GM18508 (cell line): ENCODE measurements at regions not wholly inside any gene's neighbourhood (a gene's known extent, or its start where the extent isn't known, plus 50 kb on each side); places are given as distances from the start of the nearest gene placed in this dataset.

Experiments
- ATAC-seq: cut with Tn5 transposase; IDR thresholded peaks from one replicate; pipeline ENCODE4 v1.9.1; 2021; ENCODE audit warnings: moderate number of reproducible peaks; ENCODE audit not compliant: insufficient read depth, unreplicated experiment

DNA sequence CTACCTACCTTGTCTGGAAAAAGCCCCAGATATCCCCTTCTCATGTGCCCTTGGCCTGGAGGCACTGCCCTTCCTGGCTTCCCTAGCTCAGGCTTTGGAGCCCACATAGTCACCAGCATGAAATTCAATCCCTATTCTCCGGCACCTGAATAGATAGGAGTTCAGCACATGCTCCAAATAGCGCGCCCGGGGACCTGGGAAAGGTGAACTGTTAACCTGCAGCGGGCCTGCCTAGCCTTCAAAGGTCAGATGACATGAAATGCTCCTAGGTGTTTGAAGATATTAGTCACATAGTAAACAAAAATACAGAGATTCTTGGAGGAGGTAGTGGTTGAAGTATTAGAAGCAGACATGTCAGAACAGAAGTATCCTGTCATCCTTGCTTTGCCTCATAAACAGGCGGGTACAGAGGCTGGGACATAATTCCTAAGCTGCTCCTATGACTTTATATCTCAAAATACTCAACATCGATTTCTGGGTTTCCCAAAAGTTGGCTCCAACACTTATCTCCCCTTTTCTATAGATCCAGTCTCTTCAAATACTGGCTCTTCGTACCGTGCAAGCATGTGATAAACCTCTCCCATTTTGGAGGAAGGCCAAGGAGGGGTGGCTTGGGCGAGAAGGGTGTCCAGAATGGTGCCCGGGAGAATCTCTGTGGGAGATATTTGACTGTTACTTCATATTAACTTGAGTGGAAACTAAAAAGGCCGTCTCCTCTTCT is 88.0 kb upstream of the ANKH start:
- ATAC-seq: no peak

DNA sequence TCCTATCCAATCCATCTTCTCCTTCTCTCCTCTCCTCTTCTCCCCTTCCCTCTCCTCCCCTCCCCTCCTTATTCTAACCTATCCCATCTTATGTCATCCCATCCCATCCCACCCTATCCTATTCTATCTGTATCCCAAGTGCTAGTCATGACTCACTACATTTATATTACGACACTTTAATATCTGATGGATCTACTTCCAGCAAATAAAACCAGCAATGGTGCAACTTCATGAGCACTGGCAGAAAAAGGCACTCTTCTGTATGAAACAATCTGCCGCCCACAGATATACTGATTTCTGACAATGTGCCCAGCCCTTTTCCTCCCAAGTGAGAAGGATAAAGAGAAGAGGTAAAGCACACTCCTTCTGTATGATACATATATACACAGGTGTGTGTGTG is 86.6 kb upstream of the ANKH start:
- ATAC-seq: no peak

DNA sequence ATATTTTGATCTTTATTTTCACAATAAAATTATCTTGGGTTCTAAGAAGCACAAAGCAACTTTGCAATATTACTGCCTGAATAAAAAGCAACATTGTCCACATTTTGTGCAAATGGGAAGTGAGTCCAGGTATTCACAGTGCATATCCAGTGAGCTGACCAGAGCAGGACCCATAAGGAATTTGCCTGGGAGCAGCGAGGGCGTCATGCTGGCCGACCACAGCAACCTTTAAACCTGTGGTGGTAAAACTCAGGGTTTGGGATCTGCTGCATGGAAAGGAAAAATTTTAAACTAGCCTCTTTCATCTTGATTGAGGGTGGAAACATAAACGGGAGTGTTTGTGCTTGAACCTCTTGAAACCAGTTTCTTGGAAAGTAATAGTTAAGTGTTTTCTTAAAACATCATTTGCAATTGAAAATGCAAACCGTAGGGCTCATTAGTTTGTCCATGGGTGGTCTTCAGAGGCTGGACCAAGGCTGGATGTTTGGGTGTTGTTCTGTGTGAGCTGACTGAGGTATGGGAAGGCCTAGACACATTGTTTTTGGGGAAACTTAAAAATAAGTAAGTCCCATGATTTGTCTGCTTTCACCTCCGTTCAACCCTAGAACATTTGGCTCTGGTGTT is 85.0 kb upstream of the ANKH start:
- no peak for ATAC-seq

DNA sequence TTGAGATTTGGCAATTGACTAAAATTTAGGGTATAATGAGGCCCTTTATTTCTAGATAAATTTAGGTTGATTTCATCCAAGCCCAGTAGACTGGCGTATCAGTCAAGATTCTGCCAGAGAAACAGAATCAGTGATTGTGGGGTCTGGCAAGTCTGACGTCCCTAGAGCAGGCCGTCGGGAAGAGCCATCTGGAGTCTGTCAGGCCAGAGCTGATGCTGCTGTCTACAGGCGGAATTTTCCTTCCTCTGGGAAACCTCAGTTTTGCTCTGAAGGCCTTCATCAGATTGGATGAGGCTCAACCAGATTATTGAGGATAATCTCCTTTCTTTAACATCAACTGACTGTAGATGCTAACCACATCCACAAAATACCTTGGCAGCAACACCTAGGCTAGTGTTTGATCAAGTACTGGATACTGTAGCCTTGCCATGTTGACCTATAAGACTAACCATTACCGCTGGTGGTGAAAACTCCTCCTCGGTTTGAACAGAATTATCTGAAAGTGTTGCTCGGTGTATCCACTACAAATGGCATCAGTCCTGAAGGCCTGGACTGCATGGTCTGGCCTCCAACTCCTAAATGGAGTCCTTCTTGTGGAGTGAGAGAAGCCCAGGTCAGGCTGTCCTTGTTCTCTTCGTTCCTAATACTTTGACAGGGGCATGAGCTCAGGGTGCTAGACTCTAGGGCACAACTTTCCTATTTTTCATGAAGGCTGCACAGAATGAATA is 83.2 kb upstream of the ANKH start:
- no peak for ATAC-seq

DNA sequence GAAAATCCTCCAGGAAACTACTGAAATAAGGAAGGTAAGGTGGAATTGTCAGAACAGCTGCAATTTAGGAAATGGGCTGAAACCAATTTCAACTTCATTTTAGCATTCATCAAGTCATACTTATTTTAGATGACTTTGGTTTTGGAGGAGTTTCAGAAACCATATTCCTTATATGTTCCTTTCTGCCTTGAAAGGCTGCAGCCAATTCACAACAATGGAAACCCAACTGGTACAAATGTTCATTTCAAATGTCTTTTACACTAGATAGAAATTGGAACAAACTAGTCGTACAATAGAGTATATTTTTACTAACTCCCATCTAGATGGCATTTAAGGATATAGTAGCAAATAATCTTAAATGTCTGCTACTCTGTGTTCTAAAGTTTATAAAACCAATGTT is 82.6 kb upstream of the ANKH start:
- no peak for ATAC-seq

DNA sequence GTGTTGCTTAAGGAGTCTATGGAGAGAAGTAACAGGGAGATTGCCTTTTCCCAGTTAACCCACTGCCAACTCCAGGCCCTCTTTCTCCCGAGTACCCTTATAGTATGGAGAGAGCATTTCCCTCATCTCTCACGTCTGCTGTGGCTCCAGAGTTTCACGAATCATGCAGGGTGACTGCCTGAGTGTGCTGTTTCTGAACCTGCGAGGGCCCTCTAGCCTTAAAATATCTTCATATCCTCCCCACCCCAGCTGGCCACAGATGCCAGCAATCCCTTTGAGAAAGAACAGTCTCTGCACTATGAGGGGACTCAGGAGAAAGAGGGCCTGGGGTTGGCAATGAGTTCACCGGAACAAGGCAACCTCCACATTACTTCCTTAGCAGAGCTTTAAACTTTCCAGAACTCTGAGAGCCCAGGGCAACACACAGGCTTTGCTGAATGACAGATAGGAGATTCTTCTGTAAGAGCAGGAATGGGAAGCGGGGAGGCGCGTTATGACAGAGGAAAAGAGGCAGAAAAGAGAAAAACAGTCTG is 81.6 kb upstream of the ANKH start:
- no peak for ATAC-seq

DNA sequence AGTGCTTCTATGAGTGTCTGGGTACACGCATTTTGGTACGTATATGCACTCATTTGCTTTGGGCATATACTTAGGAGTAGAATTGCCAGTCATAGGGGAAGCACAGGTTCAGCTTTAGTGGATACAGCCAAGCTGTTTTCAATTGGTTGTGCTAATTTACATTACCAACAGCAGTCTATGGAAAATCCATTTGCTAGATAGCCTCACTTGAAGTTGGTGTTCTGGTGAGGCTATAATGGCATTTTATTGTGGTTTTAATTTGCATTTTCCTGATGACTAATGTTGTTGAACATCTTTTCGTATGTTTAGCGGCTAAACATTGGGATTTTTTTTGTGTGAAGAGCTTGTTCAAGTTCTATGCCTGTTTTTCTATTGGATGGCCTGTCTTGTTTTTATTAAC is 76.8 kb upstream of the ANKH start:
- no peak for ATAC-seq

DNA sequence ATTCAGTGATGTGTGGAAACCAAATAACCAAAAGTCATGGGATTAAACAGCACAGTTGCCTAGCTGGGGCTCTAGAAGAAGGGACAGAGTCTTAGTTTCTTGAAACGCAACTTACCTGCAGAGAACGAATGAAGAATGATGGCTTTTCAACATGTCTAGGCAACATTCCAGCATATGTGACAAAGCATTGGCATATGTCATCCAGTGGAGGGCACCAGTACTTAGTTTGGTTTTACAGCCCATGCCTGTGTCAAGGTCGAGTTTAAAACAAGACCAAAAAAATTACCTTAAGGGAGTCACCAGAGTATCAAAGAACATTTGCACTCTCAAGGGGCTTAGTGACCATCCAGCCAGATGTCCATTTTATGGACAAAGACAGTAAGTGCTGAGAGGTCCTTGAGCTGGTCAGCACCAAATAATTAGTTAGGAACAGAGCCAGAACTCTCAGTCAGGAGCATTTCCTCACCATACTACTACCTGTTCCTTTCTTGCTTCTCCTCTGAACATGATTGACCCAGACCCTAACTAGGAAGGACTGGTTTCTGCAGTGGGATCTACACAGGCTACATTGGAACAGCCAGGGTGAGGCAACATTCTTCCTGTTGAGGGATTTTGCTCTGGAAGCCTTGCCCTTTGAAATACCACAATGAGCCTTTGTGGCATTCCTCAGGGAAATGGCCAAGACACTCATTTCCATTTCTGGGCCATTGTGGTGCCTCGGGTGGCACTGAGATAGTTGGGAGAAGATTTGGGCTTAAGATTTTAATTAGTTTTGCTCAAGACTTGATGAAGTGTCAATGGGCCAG is 75.4 kb upstream of the ANKH start:
- peak; percentile 69 for ATAC-seq

DNA sequence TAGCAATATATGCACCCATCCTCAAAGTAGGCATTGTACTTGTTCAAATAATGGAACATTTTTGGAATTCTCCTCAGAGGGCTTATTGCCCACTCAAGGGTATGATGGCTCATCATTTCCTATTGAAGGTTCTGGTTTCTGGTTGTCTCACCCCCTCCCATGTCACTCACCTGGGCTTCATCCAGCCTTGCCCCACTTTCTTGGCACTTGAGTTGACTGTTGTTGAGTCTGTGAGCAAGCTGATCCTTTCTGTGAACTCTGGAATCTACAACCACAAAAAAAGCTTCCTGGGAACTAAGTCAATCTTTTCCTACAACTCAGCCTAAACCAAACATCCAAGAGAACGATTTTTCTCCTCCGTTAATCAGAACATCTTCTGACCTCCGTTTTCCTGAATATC is 73.9 kb upstream of the ANKH start:
- no peak for ATAC-seq

DNA sequence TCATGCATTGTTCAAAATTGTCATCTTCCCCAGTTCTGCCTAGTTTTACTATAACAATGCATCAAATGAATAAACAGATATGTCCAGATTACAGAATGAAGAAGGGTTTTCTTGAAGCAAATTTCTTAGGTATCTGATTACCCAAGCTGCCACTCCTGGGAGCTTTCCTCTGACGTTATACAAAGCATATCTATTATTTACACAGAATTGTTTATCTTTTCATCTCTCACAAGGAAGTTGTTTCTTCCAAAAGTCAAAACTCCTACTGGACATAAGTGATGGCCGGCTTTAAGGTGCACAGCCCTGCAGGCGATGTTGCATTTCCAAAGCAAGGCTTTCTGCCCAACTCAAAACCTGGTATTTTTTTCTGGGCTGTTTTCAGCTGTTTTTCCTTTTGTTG is 73.4 kb upstream of the ANKH start:
- ATAC-seq: no peak

DNA sequence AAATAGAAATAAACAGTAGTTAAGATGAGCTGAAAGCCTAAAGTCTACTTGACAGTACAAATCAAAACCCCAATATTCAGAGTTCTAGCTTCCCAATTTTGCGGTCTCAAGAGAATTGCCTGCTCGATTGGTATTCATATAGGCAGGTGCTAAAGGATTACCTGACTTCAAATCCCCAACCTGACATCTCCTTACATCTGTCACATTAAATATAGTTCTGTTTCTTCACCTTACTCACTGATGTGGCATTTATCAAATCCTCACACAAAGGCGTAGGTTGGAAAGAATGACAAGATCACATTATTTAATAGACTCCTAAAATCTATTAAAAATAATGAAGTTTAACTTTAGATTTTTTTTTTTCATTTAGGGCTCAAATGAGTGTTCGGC is 72.8 kb upstream of the ANKH start:
- no peak for ATAC-seq

DNA sequence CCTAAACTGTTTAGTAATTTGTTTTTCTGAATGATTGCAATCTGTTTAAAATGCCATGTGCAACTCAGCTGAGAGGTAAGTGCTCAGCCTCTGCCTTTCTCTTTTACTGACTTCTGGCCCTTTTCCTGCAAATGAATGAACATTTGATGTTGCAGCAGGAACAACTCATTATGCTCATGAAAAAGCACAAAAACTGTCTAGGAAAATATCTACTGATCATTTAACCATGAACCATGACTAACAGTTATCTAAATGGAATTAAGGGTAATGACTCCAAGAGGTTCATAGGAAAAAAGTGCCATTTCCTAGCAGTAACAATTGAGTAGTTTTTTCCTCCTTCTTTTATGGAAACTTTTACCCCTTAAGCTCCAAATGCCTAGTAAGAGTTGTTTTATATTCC is 70.6 kb upstream of the ANKH start:
- no peak for ATAC-seq

DNA sequence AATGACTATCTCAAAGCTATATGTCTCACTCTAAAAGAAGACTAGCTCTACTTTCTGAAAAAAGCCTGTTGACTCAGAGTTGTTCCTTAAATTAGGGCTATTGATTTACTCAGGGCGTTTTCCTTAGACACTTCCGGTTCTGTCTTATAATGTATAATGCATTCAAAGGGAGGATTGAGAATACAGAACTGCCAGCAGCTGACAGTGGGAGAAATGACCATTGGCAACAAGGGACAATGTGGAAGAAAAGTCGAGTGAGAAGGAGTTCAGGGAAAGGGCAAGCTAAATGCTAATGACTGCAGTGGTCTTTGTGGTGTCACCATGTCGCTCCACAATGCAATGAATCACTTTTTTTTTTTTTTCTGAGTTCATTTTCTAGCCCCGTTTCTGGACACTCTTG is 65.7 kb upstream of the ANKH start:
- ATAC-seq: no peak

DNA sequence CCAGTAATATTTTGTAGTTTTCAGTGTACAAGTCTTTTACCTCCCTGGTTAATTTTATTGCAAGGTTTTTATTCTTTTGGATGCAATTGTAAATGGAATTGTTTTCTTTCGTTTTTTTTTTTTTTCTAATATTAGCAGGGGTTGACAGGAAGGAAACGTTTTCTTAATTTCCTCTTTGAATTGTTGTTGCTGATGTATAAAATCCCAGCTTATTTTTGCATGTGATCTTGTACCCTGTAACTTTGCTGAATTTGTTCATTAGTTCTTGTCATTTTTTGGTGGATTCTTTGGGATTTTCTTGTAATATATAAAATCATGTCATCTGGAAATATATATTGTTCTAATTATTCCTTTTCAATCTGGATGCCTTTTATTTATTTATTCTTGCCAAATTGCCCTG is 65.0 kb upstream of the ANKH start:
- ATAC-seq: no peak

DNA sequence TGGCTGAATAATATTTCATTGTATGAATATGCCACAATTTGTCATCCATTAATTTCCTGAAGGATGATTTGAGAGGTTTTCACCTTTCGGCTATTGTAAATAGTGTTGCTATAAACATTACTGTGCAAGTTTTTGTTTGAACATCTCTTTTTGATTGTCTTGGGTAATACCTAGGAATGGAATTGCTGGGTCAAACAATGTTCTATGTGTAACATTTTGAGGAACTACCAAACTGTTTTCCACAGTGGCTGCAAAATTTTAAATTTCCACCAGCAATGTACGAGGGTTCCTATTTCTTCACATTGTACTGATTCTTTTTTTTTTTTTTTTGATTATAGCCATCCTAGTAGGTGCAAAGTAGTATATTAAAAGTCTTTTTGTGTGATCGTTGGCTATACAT is 63.8 kb upstream of the ANKH start:
- no peak for ATAC-seq

DNA sequence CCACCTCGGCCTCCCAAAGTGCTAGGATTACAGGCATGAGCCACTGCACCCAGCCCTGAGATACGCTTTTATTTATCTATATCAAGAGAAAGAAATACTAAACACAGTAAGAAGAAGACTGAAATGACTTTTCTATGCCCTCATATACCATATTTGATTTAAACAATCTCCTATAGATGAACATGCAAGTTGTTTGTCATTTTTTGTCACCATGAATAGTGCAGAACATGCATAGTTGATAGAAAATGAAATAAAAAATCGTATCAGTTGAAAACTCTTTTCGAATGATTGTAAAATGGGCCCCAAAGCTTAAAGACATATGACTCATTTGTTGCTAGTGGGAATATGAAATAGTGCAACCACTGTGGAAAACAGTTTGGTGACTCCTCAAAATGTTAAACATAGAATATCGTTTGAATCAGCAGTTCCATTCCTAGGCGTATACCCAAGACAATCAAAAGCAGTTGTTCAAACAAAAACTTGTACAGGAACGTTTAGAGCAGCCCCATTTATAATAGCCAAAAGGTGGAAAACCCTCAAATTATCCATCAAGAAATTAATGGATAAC is 61.4 kb upstream of the ANKH start:
- no peak for ATAC-seq

DNA sequence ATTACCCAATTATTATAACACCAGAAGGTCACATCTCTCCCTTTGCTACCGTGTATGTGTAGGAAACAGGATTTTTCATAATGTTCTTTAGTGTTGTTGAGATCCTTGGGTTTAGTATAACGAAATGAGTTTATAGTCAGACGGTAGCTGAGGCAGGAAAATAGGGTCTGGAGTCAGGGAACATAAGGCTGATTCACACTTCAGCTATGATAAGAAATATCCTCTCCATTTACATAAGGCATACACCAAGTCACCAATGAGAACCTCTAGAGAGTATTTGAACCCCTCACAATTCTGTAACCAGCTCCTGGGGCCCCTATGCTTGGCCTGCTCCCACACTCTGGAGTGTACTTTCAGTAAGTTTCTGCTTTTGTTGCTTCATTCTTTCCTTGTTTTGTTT is 58.9 kb upstream of the ANKH start:
- no peak for ATAC-seq

DNA sequence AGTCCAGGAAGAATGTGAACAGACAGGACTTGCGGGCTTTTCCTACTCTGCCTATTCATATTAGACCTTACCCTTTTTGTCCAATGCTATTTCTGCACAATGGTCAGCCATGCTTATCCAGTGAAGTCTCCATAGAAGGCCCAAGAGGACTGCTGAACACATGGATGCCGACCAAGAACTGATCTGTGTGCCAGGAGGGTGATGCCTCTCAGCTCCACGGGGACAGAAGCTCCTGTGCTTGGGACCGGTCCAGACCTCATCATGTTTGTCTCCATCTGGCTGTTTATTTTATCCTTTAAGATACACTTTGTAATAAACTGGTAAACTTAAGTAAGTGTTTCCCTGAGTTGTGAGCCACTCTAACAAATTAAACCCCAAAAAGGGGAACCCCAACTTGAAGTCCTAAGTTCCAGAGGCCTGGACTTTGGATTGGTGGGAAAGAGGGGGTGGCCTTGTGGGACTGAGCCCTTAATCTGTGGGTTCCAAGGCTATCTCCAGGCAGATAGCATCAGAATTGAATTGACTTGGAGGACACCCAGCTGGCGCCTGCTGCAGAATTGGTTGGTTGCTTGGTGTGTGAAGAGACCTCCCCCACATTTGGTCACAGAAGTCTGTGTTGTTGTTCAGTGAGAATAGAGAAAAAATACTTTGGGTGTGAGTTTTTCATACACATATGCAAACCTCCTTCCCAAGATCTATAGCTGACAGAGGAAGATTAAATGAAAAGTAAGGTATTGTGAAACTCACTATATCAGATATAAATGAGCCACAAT is 57.9 kb upstream of the ANKH start:
- ATAC-seq: no peak

DNA sequence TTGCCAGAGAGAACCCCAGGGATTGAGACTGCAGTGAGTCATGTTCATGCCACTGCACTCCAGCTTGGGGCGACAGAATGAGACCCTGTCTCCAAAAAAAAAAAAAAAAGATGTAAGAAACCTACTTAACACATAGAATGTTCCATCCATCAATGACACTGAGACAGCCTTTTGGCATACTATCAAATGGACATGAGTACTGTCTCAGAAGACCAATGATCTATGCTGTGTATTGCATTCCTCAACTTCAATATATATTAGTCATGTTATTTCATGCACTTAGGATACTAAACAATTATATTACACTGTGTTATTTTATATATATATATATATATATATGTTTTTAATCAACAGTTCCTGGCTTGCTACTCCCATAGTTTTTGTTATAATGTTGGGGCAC is 57.1 kb upstream of the ANKH start:
- ATAC-seq: no peak

DNA sequence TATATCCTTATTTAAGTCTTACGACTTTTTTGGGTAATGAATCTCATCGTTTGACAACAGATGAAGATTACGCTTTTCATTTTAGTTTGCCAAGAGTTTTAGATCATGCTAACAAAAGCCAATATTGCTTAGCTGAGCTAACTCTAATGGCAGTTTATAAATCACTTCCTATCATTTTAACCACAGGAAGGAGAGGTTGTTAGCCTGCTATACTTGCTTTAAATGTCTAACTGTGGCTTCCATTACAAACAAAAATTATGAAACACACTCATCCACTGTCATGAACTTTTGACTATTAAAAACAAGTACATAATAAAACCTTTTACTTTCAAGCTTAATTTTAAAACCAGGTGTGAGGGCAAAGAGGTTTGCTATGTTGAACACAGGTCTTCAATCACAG is 53.7 kb upstream of the ANKH start:
- ATAC-seq: no peak
